Pancreas (tissue), 10 donors: ENCODE measurements at regions not wholly inside any gene's neighbourhood (a gene's known extent, or its start where the extent isn't known, plus 50 kb on each side); places are given as distances from the start of the nearest gene placed in this dataset.

Experiments
- ATAC-seq, 4 donors: fragments of 200-7000 bp; cut with Tn5 transposase; one replicate each; pipeline versions ENCODE4 v1.8.0 to v1.9.1; 2020; ENCODE audit warnings: mild to moderate bottlenecking in 4 of 4, moderate library complexity in 4 of 4
- DNase-seq, 6 donors: peaks; one replicate each; pipeline ENCODE4 v3.0.0-alpha.2; 2020
- FAIRE-seq: peaks from 2 replicates; lab custom pipeline; 2012; peaks lifted over from hg19 to GRCh38; lab: Jason Lieb, UNC
- H3K27ac ChIP-seq, 4 donors: fragments of 200-600 bp; sonication (generic); 1 replicate in 3 of 4; 2 replicates in 1 of 4; pipeline versions ENCODE4 v1.5.0 to v1.8.0; 2020
- H3K27me3 ChIP-seq, 4 donors: fragments of 200-600 bp; one replicate each; pipeline ENCODE4 v1.8.0; 2021
- H3K36me3 ChIP-seq, 3 donors: fragments of 200-600 bp; sonication (generic) in 1 of 3; one replicate each; pipeline versions ENCODE4 v1.5.0 to v1.8.0; 2020 to 2021
- H3K4me1 ChIP-seq, 3 donors: fragments of 200-600 bp; one replicate each; pipeline ENCODE4 v1.8.0; 2021
- H3K4me3 ChIP-seq, 4 donors: fragments of 200-600 bp; sonication (generic) in 2 of 4; one replicate each; pipeline versions ENCODE4 v1.5.0 to v1.8.0; 2020 to 2021
- H3K9me3 ChIP-seq, 4 donors: fragments of 200-600 bp; one replicate each; pipeline ENCODE4 v1.8.0; 2021
- CTCF ChIP-seq, 4 donors: fragments of 200-600 bp; sonication (generic) in 3 of 4; IDR thresholded peaks; one replicate each; pipeline versions ENCODE4 v1.5.0 to v1.8.0; 2021; ENCODE audit warnings: antibody characterized with exemption in 4 of 4
- WGBS, 2 donors: extraction: QIAGEN DNeasy Blood & Tissue Kit; methylation state at CpG; one replicate each; pipeline ENCODE4 v1.1.7; 2013; 5-methylcytosine and 5-hydroxymethylcytosine counted together
- intact Hi-C, 3 donors: fragments of 100-400 bp; cut with DNase I; formaldehyde crosslinking; loops; one replicate each; pipeline versions ENCODE4 v1.11.1 to v1.14.2; 2022
- donor health status: healthy with polysubstance abuse.
- donor health status: DM: no; HTN: no; CAD: no; lungs with moderate emphysema.
- donor health status: DM: no; HTN: no; CAD: no.
- donor health status: control.
- donor health status: control.
- donor health status: Bipolar disorder and iron deficiency.
- donor health status: DM: yes; HTN: yes; CAD: no.
- donor health status: DM: no; HTN: no; CAD: no.
- donor health status: DM: no; HTN: no; CAD: no.
- donor health status: DM: yes; HTN: yes; CAD: no.

GRCh38 chr1:143625886-143626285 is 345.9 kb downstream of the FAM72C start:
- Histone ChIP-seq H3K4me1 (no peaks in the 10 kb centered on the region), H3K27me3 (peaks cover 0 to 3% (median 0%) of the 10 kb centered on the region in 4 donors), H3K36me3 (no peaks in the 10 kb centered on the region), H3K4me3 (no peak overlapping the region), H3K9me3 (no peaks in the 10 kb centered on the region), H3K27ac (no peak overlapping the region)
- TF ChIP-seq CTCF (IDR thresholded peaks at IDR 0.05) = no peak
- ATAC-seq (no peak), FAIRE-seq (no peak), DNase-seq (no peak)
- 31 to 36% methylated on average over 2 of the region's 2 CpGs for WGBS, 2 donors
- intact Hi-C loops = no loop called here

DNA sequence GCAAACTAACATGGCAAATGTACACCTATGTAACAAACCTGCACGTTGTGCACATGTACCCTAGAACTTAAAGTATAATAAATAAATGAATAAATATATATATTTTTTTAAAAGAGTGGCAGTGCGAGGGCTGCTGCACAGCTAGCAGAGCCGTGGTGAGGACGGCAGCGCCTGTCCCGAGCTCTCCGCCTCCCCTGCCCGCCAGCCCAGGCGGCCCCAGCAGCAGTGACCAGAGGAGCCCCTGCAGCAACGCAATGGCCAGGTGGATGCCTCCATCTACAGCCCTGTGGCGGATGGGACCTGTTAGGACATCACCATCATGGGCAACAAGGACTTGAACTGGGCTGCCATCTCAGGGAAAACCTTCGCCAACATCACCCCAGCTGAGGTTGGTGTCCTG is 351.9 kb downstream of the FAM72C start:
- FAIRE-seq (no peak), ATAC-seq (no peak), DNase-seq (no peak)
- H3K4me1 ChIP-seq = no peaks in the 10 kb centered on the region
- WGBS, 2 donors = 66 to 67% methylated on average over 12 of the region's 12 CpGs
- no peak overlapping the region for H3K27ac ChIP-seq
- TF ChIP-seq CTCF (IDR thresholded peaks at IDR 0.05) = no peak
- H3K9me3 ChIP-seq = no peaks in the 10 kb centered on the region
- no peak overlapping the region for H3K4me3 ChIP-seq
- no peaks in the 10 kb centered on the region for H3K27me3 ChIP-seq
- intact Hi-C loops = no loop called here
- no peaks in the 10 kb centered on the region for H3K36me3 ChIP-seq

- 28 to 40% methylated on average over 2 of the region's 2 CpGs for WGBS, 2 donors
- H3K27ac ChIP-seq = no peak overlapping the region
- intact Hi-C loops = no loop called here
- H3K4me1 ChIP-seq = no peaks in the 10 kb centered on the region
- H3K27me3 ChIP-seq = no peaks in the 10 kb centered on the region
- no peak overlapping the region for H3K4me3 ChIP-seq
- H3K36me3 ChIP-seq = no peaks in the 10 kb centered on the region
- TF ChIP-seq CTCF (IDR thresholded peaks at IDR 0.05) = no peak
- FAIRE-seq (no peak), ATAC-seq (no peak), DNase-seq (no peak)
- H3K9me3 ChIP-seq = no peaks in the 10 kb centered on the region
Observed at GRCh38 chr1:143611159-143611558, 360.6 kb downstream of the FAM72C start.

DNA sequence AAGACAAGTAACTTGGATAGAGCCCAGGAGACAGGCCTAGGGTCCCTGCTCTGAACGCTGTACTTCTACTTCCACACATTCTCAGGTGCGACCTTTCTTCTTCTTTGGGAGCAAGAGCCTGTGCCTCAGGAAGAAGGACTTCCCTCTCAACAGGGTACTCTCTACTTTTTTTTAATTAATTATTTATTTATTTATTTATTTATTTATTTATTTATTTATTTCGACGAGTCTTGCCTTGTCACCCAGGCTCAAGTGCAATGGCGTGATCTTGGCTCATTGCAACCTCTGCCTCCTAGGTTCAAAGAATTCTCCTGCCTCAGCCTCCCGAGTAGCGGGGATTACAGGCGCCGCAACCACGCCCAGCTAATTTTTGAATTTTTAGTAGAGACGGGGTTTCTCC is 361.6 kb downstream of the FAM72C start:
- no peaks in the 10 kb centered on the region for H3K36me3 ChIP-seq
- H3K27me3 ChIP-seq = no peaks in the 10 kb centered on the region
- no peak for DNase-seq
- intact Hi-C loops = no loop called here
- no peak for FAIRE-seq
- 77 to 82% methylated on average over 11 of the region's 11 CpGs for WGBS, 2 donors
- no peaks in the 10 kb centered on the region for H3K9me3 ChIP-seq
- H3K27ac ChIP-seq = no peak overlapping the region
- no peak for ATAC-seq
- H3K4me3 ChIP-seq = no peak overlapping the region
- no peaks in the 10 kb centered on the region for H3K4me1 ChIP-seq
- TF ChIP-seq CTCF (IDR thresholded peaks at IDR 0.05) = no peak

DNA sequence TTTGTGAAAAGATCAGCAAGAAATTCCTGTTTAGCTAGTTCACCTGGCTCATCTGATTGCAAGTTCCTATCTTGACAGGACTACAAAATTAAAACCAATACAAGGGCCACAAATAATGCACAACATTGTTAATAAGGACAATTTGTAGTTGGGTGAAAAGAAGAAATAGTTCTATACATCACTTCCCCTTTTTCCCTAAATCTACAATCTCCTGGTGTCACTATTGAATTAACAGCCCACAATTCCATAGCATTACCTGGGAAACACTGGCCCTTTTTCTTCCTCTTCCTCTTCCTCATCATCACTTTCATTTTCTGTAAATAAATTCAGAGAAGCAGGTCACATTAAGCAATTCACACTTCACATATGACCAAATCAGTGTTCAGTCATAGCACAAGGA is 366.9 kb downstream of the FAM72C start:
- Histone ChIP-seq H3K4me1 (no peaks in the 10 kb centered on the region), H3K27me3 (no peaks in the 10 kb centered on the region), H3K9me3 (no peaks in the 10 kb centered on the region), H3K4me3 (no peak overlapping the region), H3K27ac (no peak overlapping the region), H3K36me3 (no peaks in the 10 kb centered on the region)
- DNase-seq (no peak), ATAC-seq (no peak), FAIRE-seq (no peak)
- intact Hi-C loops = no loop called here
- TF ChIP-seq CTCF (IDR thresholded peaks at IDR 0.05) = no peak
